Activated CD4-positive, CD25-positive, alpha-beta regulatory T cell treated with anti-CD3 and anti-CD28 coated beads, Interleukin-2, amount 50 U/mL, for 72 hours (primary cell): ENCODE measurements at regions not wholly inside any gene's neighbourhood (a gene's known extent, or its start where the extent isn't known, plus 50 kb on each side); places are given as distances from the start of the nearest gene placed in this dataset.

ENCODE experiments used
- DNase-seq: peaks from one replicate; pipeline ENCODE4 v3.0.0; 2021

- no peak for DNase-seq
These were observed 75.5 kb upstream of the BOD1 start for GRCh38 chr5:173691931-173692330.

- DNase-seq, result no peak
These were observed 77.2 kb upstream of the BOD1 start for GRCh38 chr5:173693670-173694069.

- DNase-seq, result no peak
These were observed 79.8 kb upstream of the BOD1 start for GRCh38 chr5:173696216-173696615.

GRCh38 chr5:173697931-173698579, 81.6 kb upstream of the BOD1 start:
- DNase-seq, result no peak

GRCh38 chr5:173699966-173700365, 83.5 kb upstream of the BOD1 start:
- DNase-seq, result no peak

GRCh38 chr5:173703466-173703865, 87.0 kb upstream of the BOD1 start:
- DNase-seq, result no peak

- no peak for DNase-seq
These were observed 88.4 kb upstream of the BOD1 start for GRCh38 chr5:173704615-173705511.

- DNase-seq, result no peak
These were observed 89.1 kb upstream of the BOD1 start for GRCh38 chr5:173705512-173706044.

- no peak for DNase-seq
These were observed 90.2 kb upstream of the BOD1 start for GRCh38 chr5:173706700-173707099.

- DNase-seq, result no peak
These were observed 90.9 kb upstream of the BOD1 start for GRCh38 chr5:173707392-173707791.

GRCh38 chr5:173709145-173709544, 92.7 kb upstream of the BOD1 start:
- DNase-seq, result no peak

- no peak for DNase-seq
These were observed 93.3 kb upstream of the BOD1 start for GRCh38 chr5:173709761-173710160.

GRCh38 chr5:173710528-173710927, 94.1 kb upstream of the BOD1 start:
- DNase-seq, result no peak

GRCh38 chr5:173711466-173711865, 95.0 kb upstream of the BOD1 start:
- no peak for DNase-seq

GRCh38 chr5:173712609-173713175, 96.2 kb upstream of the BOD1 start:
- DNase-seq, result no peak

- no peak for DNase-seq
These were observed 98.3 kb upstream of the BOD1 start for GRCh38 chr5:173714551-173715428.

- no peak for DNase-seq
These were observed 99.2 kb upstream of the BOD1 start for GRCh38 chr5:173715607-173716006.

- DNase-seq, result no peak
These were observed 99.7 kb upstream of the BOD1 start for GRCh38 chr5:173716058-173716682.

- no peak for DNase-seq
These were observed 101.5 kb upstream of the BOD1 start for GRCh38 chr5:173717959-173718358.

- no peak for DNase-seq
These were observed 102.0 kb upstream of the BOD1 start for GRCh38 chr5:173718469-173718868.

GRCh38 chr5:173719731-173720082, 103.3 kb upstream of the BOD1 start:
- no peak for DNase-seq

- no peak for DNase-seq
These were observed 104.0 kb upstream of the BOD1 start for GRCh38 chr5:173720286-173720952.
